Activated T-helper 2 cell treated with anti-CD3 and anti-CD28 coated beads, Interferon-gamma antibody, Interleukin-2, Interleukin-4, amounts not matched to agents 10 μg/mL and 5 μg/mL and 100 μg/mL, durations not matched to agents 14 hours and 24 hours and 36 hours (primary cell): ENCODE measurements at regions not wholly inside any gene's neighbourhood (a gene's known extent, or its start where the extent isn't known, plus 50 kb on each side); places are given as distances from the start of the nearest gene placed in this dataset.
"Not testable (repeated sequence)": the region's sequence is repeated elsewhere in the genome, so short reads cannot be mapped to it uniquely, and the experiment has no call there.

Experiments used
- DNase-seq: peaks from one replicate; pipeline ENCODE4 v3.0.0; 2021; ENCODE audit warnings: low spot score
- H3K27ac Mint-ChIP-seq: one replicate; pipeline ENCODE4 v1.8.0; 2021; ENCODE audit warnings: mixed read lengths
- H3K27me3 Mint-ChIP-seq: one replicate; pipeline ENCODE4 v1.8.0; 2021; ENCODE audit warnings: low read depth, mixed read lengths
- H3K36me3 Mint-ChIP-seq: one replicate; pipeline ENCODE4 v1.8.0; 2021; ENCODE audit warnings: low read depth, mixed read lengths
- H3K4me1 Mint-ChIP-seq: one replicate; pipeline ENCODE4 v1.8.0; 2021; ENCODE audit warnings: low read depth, mixed read lengths
- H3K4me3 Mint-ChIP-seq: one replicate; pipeline ENCODE4 v1.8.0; 2021; ENCODE audit warnings: low read depth, mild to moderate bottlenecking, moderate library complexity, mixed read lengths
- H3K9me3 Mint-ChIP-seq: one replicate; pipeline ENCODE4 v1.8.0; 2021; ENCODE audit warnings: mixed read lengths
- intact Hi-C: fragments of 100-400 bp; cut with micrococcal nuclease; formaldehyde crosslinking; loops from one replicate; pipeline ENCODE4 v1.15.1; 2023

GRCh38 chr21:14740116-14740515 lies 194.0 kb upstream of the SAMSN1 start:
- no peak overlapping the region for H3K4me3 Mint-ChIP-seq
- no peak overlapping the region for H3K27ac Mint-ChIP-seq
- H3K36me3 Mint-ChIP-seq = peaks cover 11% of the 10 kb centered on the region
- intact Hi-C loops = no loop called here
- no peak for DNase-seq
- H3K27me3 Mint-ChIP-seq = no peaks in the 10 kb centered on the region
- H3K9me3 Mint-ChIP-seq = peaks cover 13% of the 10 kb centered on the region
- H3K4me1 Mint-ChIP-seq = peaks cover 32% of the 10 kb centered on the region

GRCh38 chr21:14739590-14739989 lies 193.5 kb upstream of the SAMSN1 start:
- no peak overlapping the region for H3K4me3 Mint-ChIP-seq
- peaks cover 33% of the 10 kb centered on the region for H3K4me1 Mint-ChIP-seq
- no peaks in the 10 kb centered on the region for H3K27me3 Mint-ChIP-seq
- no peak for DNase-seq
- H3K9me3 Mint-ChIP-seq = peaks cover 13% of the 10 kb centered on the region
- intact Hi-C loops = loop anchor here (5.0 kb wide), 2 partner anchors 62 to 107 kb away; no protein-coding TSS in a partner anchor
- peaks cover 11% of the 10 kb centered on the region for H3K36me3 Mint-ChIP-seq
- H3K27ac Mint-ChIP-seq = no peak overlapping the region

- not testable (repeated sequence) for H3K27me3 Mint-ChIP-seq, H3K4me3 Mint-ChIP-seq, DNase-seq
- H3K4me1 Mint-ChIP-seq = peaks cover 40% of the 10 kb centered on the region
- H3K27ac Mint-ChIP-seq = peak overlapping the region; percentile 29
- peaks cover 17% of the 10 kb centered on the region for H3K9me3 Mint-ChIP-seq
- H3K36me3 Mint-ChIP-seq = peaks cover 16% of the 10 kb centered on the region
- intact Hi-C loops = loop anchor here (5.0 kb wide), 2 partner anchors 61 to 106 kb away; no protein-coding TSS in a partner anchor
These were observed 192.5 kb upstream of the SAMSN1 start for GRCh38 chr21:14738576-14738975.

GRCh38 chr21:14737922-14738321 lies 191.8 kb upstream of the SAMSN1 start:
- H3K4me1 Mint-ChIP-seq = peaks cover 41% of the 10 kb centered on the region
- no peaks in the 10 kb centered on the region for H3K27me3 Mint-ChIP-seq
- no peak overlapping the region for H3K4me3 Mint-ChIP-seq
- intact Hi-C loops = loop anchor here (1.0 to 5.0 kb wide), 7 partner anchors 61 to 285 kb away; partner anchors contain the start of gene SAMSN1
- DNase-seq = peak; percentile 25
- no peak overlapping the region for H3K27ac Mint-ChIP-seq
- H3K9me3 Mint-ChIP-seq = peaks cover 16% of the 10 kb centered on the region
- H3K36me3 Mint-ChIP-seq = peaks cover 17% of the 10 kb centered on the region

- DNase-seq = no peak
- H3K27ac Mint-ChIP-seq = peak overlapping the region; percentile 53
These were observed 191.2 kb upstream of the SAMSN1 start for GRCh38 chr21:14737284-14737691.

GRCh38 chr21:14736672-14737071 lies 190.6 kb upstream of the SAMSN1 start:
- H3K4me3 Mint-ChIP-seq = no peak overlapping the region

More at GRCh38 chr21:14737284-14737691, 191.2 kb upstream of the SAMSN1 start:
- Mint-ChIP-seq H3K4me1 (peaks cover 41% of the 10 kb centered on the region), H3K9me3 (peaks cover 16% of the 10 kb centered on the region), H3K36me3 (peaks cover 17% of the 10 kb centered on the region), H3K27me3 (no peaks in the 10 kb centered on the region), H3K4me3 (no peak overlapping the region)
- intact Hi-C loops = loop anchor here (1.0 to 5.0 kb wide), 7 partner anchors 60 to 284 kb away; partner anchors contain the start of gene SAMSN1

GRCh38 chr21:14736162-14736561 lies 190.0 kb upstream of the SAMSN1 start:
- Mint-ChIP-seq H3K27ac (peak overlapping the region; percentile 10), H3K4me1 (peaks cover 41% of the 10 kb centered on the region), H3K9me3 (peaks cover 16% of the 10 kb centered on the region), H3K27me3 (no peaks in the 10 kb centered on the region), H3K36me3 (peaks cover 17% of the 10 kb centered on the region), H3K4me3 (no peak overlapping the region)
- DNase-seq = no peak
- intact Hi-C loops = loop anchor here (2.0 to 5.0 kb wide), 6 partner anchors 59 to 249 kb away; partner anchors contain the start of gene SAMSN1

More at GRCh38 chr21:14736672-14737071, 190.6 kb upstream of the SAMSN1 start:
- H3K4me1 Mint-ChIP-seq = peaks cover 41% of the 10 kb centered on the region
- intact Hi-C loops = loop anchor here (1.0 to 5.0 kb wide), 7 partner anchors 59 to 283 kb away; partner anchors contain the start of gene SAMSN1
- H3K9me3 Mint-ChIP-seq = peaks cover 16% of the 10 kb centered on the region
- no peak for DNase-seq
- peaks cover 17% of the 10 kb centered on the region for H3K36me3 Mint-ChIP-seq
- H3K27ac Mint-ChIP-seq = peak overlapping the region; percentile 53
- no peaks in the 10 kb centered on the region for H3K27me3 Mint-ChIP-seq

- DNase-seq = no peak
- peaks cover 12% of the 10 kb centered on the region for H3K9me3 Mint-ChIP-seq
- no peaks in the 10 kb centered on the region for H3K27me3 Mint-ChIP-seq
- no peak overlapping the region for H3K4me3 Mint-ChIP-seq
- intact Hi-C loops = loop anchor here (5.0 kb wide), 2 partner anchors 58 to 103 kb away; no protein-coding TSS in a partner anchor
- H3K36me3 Mint-ChIP-seq = peaks cover 17% of the 10 kb centered on the region
- H3K4me1 Mint-ChIP-seq = peaks cover 43% of the 10 kb centered on the region
- no peak overlapping the region for H3K27ac Mint-ChIP-seq
These were observed 188.7 kb upstream of the SAMSN1 start for GRCh38 chr21:14734833-14735232.

GRCh38 chr21:14734191-14734590 lies 188.1 kb upstream of the SAMSN1 start:
- Mint-ChIP-seq H3K27ac (no peak overlapping the region), H3K4me3 (no peak overlapping the region), H3K27me3 (no peaks in the 10 kb centered on the region), H3K36me3 (peaks cover 12% of the 10 kb centered on the region), H3K4me1 (peaks cover 44% of the 10 kb centered on the region), H3K9me3 (peaks cover 12% of the 10 kb centered on the region)
- no peak for DNase-seq
- intact Hi-C loops = no loop called here

- Mint-ChIP-seq H3K4me3 (no peak overlapping the region), H3K9me3 (peaks cover 7% of the 10 kb centered on the region), H3K27me3 (no peaks in the 10 kb centered on the region), H3K36me3 (peaks cover 6% of the 10 kb centered on the region), H3K27ac (no peak overlapping the region), H3K4me1 (peaks cover 34% of the 10 kb centered on the region)
- DNase-seq = no peak
- intact Hi-C loops = no loop called here
These were observed 179.1 kb upstream of the SAMSN1 start for GRCh38 chr21:14725219-14725618.

- no peaks in the 10 kb centered on the region for H3K27me3 Mint-ChIP-seq
- H3K4me1 Mint-ChIP-seq = peaks cover 43% of the 10 kb centered on the region
These were observed 176.8 kb upstream of the SAMSN1 start for GRCh38 chr21:14722841-14723483.

GRCh38 chr21:14720237-14720636 lies 174.1 kb upstream of the SAMSN1 start:
- no peak overlapping the region for H3K4me3 Mint-ChIP-seq
- H3K36me3 Mint-ChIP-seq = peaks cover 7% of the 10 kb centered on the region
- intact Hi-C loops = no loop called here
- no peaks in the 10 kb centered on the region for H3K27me3 Mint-ChIP-seq
- DNase-seq = no peak
- H3K9me3 Mint-ChIP-seq = peaks cover 11% of the 10 kb centered on the region
- no peak overlapping the region for H3K27ac Mint-ChIP-seq
- peaks cover 29% of the 10 kb centered on the region for H3K4me1 Mint-ChIP-seq

More at GRCh38 chr21:14722841-14723483, 176.8 kb upstream of the SAMSN1 start:
- intact Hi-C loops = no loop called here
- DNase-seq = no peak
- Mint-ChIP-seq H3K36me3 (peaks cover 4% of the 10 kb centered on the region), H3K9me3 (peaks cover 7% of the 10 kb centered on the region), H3K27ac (peak overlapping the region; percentile 45), H3K4me3 (no peak overlapping the region)

- H3K36me3 Mint-ChIP-seq = peaks cover 7% of the 10 kb centered on the region
- no peak overlapping the region for H3K27ac Mint-ChIP-seq
- H3K4me3 Mint-ChIP-seq = no peak overlapping the region
- DNase-seq = no peak
- peaks cover 29% of the 10 kb centered on the region for H3K4me1 Mint-ChIP-seq
- H3K9me3 Mint-ChIP-seq = peaks cover 20% of the 10 kb centered on the region
- no peaks in the 10 kb centered on the region for H3K27me3 Mint-ChIP-seq
- intact Hi-C loops = no loop called here
These were observed 172.8 kb upstream of the SAMSN1 start for GRCh38 chr21:14718951-14719350.
